NCI-H1436 (cell line): ENCODE measurements at regions not wholly inside any gene's neighbourhood (a gene's known extent, or its start where the extent isn't known, plus 50 kb on each side); places are given as distances from the start of the nearest gene placed in this dataset.
A peak's percentile ranks its signal among the peaks of the same experiment; 100 is the strongest.

Experiments
- DNase-seq: peaks from one replicate; lab custom pipeline; 2025; lab: John Stamatoyannopoulos, UW

DNA sequence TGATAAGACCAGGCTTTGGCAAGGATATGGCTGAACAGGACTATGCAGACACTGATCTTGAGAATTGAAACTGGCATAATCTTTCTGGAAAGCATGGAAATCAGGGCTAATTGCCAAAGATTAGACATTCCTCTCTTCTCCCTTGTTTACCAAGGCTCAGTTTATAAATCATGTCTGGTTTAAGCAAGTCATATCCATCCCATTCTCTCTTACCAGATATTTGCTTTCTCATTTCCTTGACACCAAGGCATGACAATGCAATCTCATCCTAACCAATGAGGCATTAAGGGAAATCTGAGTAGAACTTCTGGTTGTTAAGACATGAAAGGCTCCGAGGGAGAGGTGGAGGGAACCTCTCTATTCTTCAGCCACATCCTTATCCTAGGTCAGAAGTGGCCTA is 110.3 kb upstream of the CEP85L start:
- DNase-seq = no peak

DNA sequence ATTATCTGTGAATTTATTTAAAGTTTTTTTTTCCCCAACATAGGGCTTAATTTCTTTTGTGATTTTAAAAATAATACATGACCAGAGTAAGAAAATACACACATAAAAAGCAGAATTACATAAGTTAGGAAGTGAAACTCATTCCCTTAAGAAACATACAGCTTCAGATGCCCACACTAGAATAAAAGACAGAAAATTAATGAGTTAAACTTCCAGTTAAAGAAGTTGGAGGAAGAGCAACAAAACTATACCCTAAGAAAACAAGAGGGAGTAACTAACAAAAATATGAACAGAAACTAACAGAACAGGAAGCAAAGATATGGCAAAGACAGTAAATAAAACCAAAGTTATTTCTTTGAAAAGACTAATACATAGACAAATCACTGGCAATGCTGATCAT is 107.6 kb upstream of the CEP85L start:
- no peak for DNase-seq

GRCh38 chr6:118755941-118756646 is 104.7 kb upstream of the CEP85L start:
- DNase-seq = no peak

DNA sequence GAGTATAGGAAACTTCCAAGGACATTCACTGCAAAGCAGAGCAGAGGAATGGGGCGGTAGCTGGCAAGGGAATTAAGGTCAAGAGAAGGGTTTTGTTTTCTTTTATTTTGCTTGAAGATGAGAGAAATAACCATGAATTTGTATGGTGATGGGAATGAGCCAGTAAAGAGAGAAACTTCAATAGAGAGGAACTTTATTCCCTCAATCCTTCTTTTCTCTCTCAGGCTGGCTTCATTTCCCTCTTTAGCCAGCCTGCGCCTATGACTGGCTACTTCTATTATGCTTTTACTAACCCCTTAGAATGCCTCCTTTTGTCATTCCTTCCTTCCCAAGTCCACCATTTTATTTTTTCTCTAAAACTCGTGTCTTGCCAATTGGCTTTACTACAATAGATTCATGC is 101.4 kb upstream of the CEP85L start:
- no peak for DNase-seq

GRCh38 chr6:118751072-118751471 is 99.7 kb upstream of the CEP85L start:
- DNase-seq = no peak

- DNase-seq = no peak
These were observed 98.8 kb upstream of the CEP85L start for GRCh38 chr6:118750143-118750542.

DNA sequence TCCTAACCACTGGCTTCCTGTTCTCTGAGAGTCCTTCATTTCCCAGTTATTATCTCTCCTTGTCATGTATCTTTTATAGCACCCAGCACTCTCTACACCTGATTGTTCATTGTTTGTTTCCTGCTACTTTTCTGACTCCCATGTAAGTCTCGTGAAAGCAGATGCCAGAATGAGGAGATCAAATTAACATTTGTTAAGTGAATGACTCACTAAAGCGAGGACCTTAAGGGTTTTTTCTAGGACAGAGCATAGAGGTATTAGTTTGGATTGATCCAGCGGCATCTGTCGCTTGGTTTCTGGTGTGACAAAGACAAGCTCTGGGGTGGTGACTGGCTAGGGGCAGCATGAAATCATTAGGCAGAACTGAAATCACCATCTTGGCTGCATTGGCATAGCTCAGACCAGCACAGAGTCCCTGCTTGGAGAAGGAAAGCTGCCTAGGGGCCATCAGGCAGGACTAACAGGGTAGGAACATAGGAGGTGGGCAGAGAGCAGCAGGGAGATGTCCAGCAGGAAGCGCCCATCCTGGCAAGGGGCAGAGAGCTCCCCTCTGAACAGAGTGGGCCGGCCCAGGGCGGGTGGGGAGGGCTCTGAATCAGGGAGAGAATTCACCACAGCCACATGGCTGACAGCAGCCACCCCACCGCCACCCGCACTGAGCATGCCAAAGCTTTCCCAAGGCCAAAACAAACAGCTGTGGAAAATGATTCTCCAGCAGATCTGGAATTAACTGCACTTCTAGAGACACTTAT is 97.1 kb upstream of the CEP85L start:
- DNase-seq = peak; percentile 57

DNA sequence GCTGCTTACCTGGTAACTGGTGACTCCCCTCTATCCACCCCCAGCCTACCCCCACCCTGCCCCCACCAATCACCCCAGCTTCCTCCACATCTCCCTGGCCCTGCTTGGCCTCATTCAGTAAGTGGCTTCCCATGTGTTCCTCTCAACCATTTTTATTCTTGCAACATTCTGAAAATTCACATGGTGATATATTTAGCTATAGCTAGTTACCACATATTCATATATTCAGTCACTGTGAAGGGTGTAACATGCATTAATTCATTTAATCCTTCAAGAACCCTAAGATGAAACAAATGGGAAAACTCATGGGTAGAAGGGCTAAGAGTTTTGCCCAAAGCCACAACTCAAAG is 95.4 kb upstream of the CEP85L start:
- DNase-seq = no peak

GRCh38 chr6:118746145-118746824 is 94.9 kb upstream of the CEP85L start:
- DNase-seq = no peak

DNA sequence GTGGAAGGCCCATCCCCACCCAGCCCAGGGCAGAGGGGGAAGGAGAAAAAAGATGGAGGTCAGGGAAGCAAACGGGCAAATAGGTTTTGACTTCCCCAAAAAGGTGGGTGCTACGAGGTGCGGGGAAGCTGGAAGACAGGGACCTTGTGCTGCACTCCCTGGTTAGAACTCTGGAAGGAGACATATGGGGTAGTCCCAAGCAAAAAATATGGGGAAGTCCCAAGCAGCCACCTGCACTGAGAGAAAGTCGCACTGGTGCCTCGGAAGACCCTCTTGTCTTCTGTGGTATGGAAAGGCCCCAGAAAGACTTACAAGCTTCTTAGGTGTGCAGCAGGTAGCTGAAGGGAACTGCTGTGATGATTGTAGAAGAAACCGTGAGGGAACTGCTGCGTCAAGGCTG is 93.8 kb upstream of the CEP85L start:
- no peak for DNase-seq

DNA sequence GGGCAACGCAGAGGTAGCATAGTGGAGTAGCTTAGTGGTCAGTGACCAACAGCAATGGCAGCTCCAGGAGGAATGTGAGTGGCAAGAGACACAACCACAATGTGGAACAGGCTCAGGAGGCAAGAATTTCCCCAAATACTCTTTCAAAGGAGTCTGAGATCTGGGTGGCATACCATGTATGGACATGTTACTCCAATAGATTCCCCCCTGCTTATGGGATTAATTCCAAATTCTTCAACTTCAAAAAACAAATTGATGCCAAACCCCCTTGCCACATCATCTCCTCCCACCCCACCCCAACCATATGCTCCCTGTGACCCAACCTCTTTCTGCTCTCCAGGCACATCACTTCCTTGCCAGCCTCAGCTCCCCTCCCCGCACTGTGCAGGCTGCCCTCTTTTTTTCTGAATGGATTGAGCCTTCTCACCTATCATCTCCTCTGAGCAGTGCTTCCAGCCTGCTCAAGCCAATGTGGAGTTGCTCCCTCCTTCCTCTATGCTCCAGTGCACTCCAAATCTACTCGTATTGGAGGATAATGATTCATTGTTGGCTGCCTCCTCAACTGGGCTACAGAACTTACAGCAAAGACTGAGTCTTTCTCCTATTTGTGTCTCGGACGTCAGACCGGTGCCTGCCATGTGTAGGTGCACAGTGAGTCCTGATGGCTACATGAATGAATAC is 93.0 kb upstream of the CEP85L start:
- no peak for DNase-seq

DNA sequence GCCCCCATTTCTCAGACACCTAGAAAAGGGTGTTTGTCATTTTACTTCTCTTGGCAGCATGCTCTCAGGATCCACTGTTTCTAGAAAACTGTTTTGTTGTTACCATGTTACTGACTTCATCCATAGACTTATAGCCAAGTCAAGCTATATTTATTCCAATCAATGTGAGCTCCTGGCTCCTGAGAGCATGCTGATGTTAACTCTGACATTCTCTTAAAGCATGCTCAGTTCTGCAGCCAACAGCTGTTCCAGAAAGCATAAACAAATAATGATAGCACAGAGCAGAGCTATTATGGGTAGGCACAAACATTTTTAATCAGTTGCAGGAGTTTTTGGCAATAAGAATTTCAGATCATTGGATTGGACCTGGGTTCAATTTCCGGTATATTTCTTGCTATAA is 92.4 kb upstream of the CEP85L start:
- no peak for DNase-seq

GRCh38 chr6:118740372-118740771 is 89.0 kb upstream of the CEP85L start:
- DNase-seq = no peak

- DNase-seq = no peak
These were observed 88.4 kb upstream of the CEP85L start for GRCh38 chr6:118739696-118740353.

- DNase-seq = no peak
These were observed 85.0 kb upstream of the CEP85L start for GRCh38 chr6:118736440-118736839.

DNA sequence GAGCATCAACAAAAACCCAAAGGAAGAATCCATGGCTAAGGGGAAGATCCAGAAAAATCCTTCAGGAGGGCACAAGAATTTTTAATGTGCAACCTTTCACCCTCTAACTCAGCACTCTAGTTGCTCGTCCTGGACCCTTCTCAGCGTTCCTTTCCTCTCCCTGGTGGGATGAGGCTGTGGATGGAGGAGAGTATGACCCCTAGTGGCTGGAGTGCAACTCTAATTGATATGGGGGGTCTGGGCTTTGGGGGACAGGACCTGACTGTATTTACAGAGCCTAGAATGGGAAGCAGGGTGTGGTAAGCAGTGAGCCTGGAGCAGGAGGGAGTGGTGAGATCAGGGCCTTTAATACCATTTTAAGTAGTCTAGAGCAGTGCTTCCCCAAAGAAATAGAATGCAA is 83.9 kb upstream of the CEP85L start:
- DNase-seq = no peak

GRCh38 chr6:118725944-118726343 is 74.6 kb upstream of the CEP85L start:
- no peak for DNase-seq

GRCh38 chr6:118724211-118724610 is 72.8 kb upstream of the CEP85L start:
- no peak for DNase-seq

DNA sequence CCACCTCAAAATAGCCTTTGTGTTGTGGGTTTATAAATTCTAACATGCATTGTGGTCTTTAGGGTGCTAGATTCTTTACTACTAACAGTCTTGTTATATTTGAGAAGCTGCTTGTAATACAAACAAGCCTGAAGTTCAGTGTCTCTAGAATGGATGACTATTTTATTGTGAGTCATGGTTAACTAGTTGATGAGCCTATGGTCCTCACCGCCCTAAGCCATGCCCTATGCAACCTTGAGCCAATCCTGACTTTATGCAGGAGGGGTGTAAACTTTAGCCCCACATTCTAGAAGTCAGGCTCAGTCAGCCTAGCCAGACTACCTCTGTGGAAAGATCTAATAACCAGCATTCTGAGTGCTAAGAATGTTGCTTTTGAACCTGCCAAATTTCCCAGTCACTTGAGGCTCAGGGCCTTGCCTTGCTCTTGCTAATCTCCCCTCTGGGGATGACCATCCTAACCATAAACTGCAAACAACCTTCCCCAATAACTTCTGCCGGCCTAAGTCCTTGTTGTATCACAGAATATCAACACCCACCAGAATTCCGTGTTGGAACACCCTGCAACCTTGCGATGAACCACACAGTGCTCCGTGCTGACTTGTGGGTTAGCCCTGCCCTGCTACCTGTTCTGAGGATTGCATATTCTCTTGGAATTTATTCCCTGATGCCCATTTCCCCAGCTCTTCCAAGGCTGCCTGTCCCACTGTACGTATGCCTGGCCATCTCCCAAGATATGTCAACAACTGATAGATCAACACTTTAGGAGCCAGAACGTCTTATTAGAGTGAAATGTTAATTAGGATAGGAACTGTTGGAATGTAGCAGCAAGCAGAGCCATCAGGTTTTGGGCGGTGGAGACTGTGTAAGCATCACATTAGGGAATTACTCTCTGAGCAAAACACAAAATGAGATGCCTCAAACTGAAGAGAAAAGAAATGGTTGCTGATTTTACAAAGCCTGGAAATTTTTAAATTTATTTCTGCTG is 71.7 kb upstream of the CEP85L start:
- no peak for DNase-seq

- no peak for DNase-seq
These were observed 68.7 kb upstream of the CEP85L start for GRCh38 chr6:118720125-118720473.
